ENCODE measurements at regions not wholly inside any gene's neighbourhood (a gene's known extent, or its start where the extent isn't known, plus 50 kb on each side); places are given as distances from the start of the nearest gene placed in this dataset.

DNA sequence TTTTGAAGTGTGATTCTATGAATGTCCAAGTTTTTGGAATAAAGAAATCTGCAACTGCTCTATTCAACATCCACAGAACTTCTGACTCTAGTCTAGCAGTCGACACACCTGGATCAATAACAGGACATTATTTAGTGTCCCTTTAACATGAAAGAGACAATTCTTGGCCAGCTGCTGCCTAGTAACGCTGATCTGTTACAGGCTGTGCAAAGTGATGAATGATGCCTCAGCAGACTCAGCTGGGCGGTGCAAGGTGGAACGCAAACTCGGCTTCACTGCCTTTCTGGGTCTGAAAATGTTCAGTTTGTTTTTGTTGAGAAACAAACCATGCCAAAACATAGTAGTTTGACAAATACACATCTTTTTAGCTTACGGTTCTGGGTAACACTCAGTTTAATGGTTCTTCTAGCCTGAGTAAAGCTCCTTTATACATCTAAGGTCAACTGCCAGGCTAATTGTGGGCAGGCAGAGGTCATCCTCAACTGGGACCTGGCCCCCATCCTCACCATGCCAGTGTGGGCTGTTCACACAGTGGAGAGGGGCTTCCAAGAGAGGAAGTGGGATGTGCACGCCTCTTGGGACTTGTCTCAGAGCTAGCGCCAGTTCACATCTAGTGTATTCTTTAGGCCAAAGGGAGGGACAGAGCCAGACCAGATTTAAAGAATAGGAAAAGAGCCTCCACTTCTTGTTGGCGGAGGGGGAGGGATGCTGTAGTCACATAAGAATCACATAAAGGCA is 879.7 kb downstream of the QKI start:
- no peak for DNase-seq (ENCODE audit: low read depth)

DNA sequence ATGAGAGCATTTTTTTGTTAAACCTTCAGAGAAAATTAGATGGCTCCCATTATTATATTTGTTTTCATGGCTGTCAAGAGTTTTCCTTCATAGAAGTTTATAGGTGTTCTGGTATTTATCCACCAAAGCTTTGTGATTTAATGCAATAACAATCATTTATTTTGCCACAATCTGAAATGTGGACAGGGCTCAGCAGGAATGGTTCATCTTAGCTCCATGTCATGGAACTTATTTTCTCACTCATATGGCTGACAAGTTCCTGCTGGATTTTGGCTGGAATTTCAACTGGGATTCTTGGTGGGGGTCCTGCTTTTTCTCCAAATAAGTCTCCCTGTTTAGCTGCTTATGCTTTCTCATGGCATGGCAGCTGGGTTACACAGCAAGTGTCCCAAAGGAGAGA is 876.7 kb downstream of the QKI start:
- no peak for DNase-seq (ENCODE audit: low read depth)

DNA sequence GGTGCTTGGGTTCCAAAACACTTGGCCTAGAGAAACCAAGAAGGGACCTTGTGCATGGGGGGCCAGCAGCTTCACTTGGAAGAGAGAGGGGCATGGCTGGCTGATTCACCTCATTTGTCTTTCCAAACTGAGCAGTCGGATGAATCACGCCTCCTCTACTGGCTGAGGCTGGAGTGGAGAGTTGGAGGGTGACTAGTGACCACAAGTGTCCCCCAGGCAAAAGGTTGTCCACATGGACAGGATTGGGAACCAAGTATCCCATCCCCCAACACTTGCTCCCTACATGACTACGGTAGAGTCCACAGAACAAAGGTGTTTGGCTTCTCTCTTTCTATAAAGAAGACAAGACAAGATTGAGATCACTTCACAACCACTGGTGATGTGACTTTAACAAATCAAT is 875.6 kb downstream of the QKI start:
- no peak for DNase-seq (ENCODE audit: low read depth)

DNA sequence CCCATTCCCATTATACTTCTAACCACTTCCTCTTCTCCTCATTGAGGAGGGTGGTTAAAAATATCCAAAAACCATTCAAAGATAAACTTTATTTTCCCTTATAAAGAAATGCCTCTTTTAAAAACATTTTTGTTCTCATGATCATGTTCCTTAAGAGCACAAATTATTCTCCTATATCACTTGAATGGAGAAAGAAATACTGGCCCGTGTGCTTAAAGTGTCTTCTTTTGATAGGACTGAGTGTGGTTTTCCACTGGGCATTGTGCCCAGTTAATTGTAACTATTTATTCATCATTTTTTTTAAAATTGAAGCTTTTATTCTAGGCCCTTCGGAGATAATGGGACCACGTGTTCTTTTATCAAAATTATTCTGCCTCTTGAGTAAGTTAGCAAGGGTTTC is 871.5 kb downstream of the QKI start:
- DNase-seq (ENCODE audit: low read depth): no peak

DNA sequence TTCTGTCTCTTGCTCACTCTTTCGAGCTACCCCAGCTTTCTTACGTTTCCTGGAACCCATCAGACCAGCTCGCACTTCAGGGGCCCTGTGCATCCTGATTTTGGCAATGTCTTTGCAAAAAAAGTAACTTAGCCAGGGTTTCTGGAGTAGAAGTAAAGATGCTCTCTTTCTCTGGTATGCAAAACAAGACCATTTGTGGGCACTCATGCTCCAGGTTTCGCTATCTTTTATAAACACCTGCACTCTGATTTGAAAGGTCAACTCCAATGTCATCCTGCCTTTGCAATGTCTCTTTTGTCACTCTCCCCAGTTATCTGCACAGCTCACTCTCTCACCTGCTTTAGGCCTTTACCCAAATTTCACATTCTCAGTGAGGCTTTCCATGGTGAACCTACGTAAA is 869.1 kb downstream of the QKI start:
- DNase-seq (ENCODE audit: low read depth): no peak

DNA sequence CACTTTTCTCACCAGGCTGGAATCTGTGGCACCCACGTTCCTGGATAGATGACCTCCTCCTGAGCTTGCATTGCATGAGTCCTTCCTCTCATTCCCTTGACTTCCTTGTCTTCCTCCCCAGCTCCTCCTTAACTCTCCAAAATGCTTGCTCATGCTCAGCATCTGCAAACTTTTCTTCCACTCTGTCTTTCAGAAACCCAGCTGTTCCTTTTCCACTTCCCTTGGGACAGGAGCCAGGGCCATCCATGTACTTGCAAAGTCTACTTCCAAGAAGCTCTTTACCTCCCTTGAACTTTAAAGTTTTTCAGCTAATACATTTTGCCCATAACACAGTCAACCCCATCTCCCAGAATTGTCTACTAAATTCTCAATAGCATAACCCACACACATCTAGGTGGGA is 861.7 kb downstream of the QKI start:
- no peak for DNase-seq (ENCODE audit: low read depth)

DNA sequence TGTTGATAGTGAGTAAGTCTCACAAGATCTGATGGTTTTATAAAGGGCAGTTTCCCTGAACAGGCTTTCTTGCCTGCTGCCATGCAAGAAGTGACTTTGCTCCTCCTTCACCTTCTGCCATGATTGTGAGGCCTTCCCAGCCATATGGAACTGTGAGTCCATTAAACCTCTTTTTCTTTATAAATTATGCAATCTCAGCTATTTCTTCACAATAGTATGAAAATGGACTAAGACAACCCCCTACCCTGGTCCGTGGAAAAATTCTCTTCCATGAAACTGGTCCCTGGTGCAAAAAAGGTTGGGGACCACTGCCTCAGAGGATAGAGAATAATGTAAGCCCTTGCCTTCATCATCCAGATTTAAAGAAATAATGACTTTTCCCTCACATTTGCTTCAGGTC is 861.3 kb downstream of the QKI start:
- no peak for DNase-seq (ENCODE audit: low read depth)

DNA sequence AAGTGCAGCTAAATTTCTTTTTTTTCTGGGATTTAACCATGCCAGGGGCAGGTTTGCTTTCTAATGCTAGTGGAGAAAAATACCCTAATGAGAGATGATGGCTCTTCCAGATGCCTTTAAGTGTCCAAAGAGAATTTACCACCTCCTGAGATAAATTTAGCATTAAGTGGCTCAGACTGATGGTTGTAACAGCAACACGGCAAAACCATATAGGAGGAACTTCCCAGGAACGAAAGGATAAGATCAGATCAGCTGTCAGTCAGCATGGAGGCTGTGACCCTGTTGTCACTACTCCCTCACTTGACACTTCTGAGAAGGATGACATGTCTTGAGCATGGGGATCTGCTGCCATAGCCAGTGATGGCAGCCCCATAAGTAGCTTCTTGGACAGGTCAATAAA is 860.0 kb downstream of the QKI start:
- DNase-seq (ENCODE audit: low read depth): no peak

DNA sequence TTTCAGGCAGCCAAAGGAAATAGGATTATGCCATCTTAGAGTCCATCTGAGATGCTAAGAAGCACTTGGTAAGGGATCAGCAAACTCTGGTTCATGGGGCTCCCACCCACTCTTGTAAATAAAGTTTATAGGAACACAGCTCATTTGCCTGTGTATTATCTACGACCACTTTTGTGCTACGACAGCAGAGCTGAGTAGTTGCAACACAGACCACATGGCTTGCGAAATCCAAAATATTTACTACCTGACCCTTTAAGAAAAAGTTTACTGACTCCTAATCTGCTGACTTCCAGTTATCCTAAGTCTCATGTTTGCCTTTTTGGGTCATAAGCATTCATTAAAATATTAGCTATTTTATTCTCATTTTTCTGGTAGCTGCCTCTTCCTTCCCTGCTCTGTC is 859.0 kb downstream of the QKI start:
- no peak for DNase-seq (ENCODE audit: low read depth)

DNA sequence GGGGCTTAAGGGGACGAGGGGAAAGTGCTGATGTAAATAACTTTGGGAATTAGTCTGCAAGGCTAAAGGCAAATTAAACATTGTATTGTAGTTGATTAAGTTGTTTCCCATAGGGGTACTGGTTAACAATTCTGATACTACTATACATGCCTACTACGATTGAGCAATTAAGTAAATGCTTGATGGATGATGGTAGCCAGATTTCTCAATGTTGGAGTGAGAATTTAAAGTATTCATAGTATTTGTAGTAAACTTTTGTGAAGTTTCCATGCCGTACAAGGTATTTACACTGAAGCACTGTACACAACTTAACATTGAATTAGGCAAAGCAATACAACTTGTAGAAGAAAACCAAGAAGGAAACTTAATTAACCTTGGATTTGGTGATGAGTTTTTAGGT is 852.3 kb downstream of the QKI start:
- no peak for DNase-seq (ENCODE audit: low read depth)

DNA sequence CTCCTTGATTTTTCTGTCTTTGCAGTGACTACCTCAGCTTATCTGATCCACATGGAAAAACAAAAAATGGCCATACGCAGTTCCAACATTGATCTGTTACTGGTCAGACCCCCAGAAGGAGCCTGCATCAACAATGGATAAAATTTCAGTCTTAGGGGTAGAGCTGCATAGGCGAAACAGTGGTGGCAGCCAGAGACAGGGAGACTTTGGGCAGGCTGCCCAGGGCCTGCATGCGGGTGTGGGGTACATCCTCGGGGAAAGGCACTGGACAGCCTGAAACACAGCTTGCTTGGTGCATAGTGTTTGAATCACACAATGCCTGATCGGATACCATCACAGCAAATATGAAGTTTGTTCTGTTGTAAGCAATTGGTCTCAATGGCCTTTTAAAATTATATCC is 847.8 kb downstream of the QKI start:
- no peak for DNase-seq (ENCODE audit: low read depth)

DNA sequence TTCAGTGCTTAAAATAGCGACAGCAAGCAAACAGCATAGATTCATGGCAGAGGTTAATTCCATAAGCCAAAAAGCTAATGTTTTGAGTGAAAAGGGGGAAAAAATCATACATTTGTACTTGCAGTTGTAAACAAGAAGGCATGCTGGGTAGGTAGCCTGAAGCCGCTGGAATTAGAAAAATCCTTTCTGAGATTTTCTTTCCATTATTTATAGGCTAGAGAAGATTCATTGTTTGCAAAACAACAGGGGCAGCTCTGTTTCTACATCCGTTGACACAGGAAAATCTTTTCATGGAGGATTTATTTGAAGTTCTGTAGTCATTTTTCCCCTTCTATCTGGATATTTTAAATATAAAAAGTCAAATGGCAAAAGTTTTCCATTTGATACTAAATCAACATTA is 843.9 kb downstream of the QKI start:
- DNase-seq (ENCODE audit: low read depth): no peak

DNA sequence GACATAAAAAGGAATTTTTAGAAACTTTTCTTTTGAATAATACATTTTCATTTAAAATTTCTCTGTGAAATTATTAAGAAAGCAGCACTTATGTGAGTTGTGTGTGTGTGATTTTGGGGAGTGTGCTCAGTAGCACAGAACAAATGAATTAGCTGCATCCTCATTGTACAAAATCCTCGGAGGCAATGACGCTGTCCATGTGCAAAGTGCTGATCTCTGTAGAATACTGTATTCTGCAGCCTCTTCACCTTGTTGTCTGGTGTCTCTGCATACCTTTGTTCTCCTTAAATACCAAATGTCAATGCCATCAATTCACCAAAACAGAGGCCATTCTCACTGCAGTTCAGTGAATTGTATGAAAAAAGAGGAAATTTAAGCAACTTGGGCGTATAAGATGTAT is 838.4 kb downstream of the QKI start:
- DNase-seq (ENCODE audit: low read depth): no peak

DNA sequence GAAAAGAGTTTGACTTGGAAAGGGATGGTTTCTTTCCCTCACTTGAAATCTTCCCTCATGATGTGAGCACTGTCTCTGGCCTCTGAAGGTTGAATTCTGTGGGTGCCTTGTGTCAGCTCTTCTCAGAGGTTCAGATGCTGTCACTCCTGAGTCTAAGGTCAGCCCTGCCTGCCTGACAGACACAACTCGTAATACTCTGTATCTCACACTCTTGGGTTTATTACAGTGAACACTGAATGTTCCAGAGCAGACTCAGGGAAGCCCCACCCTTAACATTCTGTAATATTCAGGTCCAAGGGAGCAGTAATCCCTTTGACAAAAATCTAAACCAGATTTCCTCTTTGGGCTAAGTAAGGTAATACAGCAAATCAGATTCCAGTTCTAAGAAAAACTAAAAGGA is 837.8 kb downstream of the QKI start:
- DNase-seq (ENCODE audit: low read depth): no peak

DNA sequence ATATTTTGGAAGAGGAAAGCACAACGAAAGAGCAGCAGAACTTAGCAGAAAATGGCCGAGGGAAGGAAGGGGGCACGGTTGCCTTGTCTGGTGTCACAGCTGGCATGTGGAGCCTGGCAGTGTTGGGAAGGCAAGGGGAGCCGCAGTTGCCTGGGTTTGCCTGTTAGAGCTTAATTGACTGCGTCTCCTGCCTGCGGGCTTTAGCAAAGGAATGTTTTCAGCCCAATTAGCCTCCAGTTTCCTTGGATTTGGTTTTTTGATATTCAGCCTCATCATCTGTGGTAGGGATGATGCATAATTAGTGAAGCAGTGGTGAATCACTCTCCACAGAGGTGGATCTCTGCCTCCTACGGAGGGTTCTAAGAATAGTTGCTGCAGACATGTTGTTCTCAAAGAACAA is 832.6 kb downstream of the QKI start:
- DNase-seq (ENCODE audit: low read depth): no peak

DNA sequence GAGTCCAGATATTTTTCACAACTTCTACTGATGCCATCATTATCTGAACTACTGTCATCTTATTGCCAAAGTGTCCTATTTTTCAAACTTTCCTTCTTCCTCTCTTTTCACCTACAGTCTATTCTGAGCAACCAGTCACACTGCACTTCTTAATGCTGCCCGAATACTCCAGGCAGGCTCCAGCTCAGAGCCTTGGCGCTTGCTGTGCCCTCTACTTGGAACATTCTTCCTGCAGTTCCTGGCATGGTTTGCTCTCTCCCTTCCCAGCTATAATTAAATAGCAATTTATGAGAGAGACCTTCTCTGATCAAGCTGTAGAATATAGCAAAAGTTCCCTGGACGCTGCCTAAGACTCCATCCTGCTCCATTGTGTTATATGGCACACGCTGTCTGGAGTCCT is 831.6 kb downstream of the QKI start:
- DNase-seq (ENCODE audit: low read depth): no peak

DNA sequence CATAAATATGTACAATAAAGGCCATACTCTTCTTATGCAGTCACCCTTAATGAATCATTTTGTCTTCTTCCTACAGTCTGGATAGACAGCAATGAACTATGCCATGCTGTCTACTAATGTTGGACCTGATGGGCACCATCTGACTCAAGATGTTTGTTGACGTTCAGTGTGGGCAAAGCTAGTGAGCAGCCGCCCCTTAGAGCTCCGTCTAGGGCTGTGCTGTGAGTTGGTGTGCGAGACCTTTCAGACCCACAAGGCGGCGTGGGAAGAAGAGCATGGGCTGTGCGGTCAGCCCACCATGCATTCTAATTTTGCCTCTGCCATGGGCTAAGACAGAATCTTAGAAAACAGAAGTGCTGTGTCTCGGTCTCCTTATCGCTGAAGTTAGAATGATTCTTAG is 829.4 kb downstream of the QKI start:
- no peak for DNase-seq (ENCODE audit: low read depth)

DNA sequence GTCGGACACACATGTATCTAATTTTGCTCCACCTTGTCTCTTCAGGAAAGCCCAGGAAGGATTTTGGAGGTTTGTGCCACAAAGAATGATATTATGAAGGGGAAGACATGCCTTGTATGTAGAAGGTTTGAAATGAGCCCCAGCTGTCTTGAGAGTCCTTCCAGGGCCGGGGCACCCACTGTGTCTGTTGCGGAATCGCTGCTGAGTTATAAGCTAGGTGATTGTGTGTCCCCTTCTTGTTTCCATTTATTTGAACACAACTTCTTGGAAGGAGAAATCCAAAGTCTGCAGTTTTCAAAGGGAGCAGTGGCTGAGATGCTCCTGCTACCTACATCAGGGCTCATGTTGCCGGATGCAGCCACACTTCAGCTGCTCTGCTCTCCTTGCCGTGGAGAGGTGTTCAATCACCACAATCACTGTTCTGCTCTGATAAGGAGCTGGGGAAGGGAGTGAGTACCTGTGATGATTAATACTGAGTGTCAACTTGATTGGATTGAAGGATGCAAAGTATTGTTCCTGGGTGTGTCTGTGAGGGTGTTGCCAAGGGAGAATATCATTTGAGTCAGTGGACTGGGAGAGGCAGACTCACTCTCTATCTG is 828.6 kb downstream of the QKI start:
- DNase-seq (ENCODE audit: low read depth): no peak

DNA sequence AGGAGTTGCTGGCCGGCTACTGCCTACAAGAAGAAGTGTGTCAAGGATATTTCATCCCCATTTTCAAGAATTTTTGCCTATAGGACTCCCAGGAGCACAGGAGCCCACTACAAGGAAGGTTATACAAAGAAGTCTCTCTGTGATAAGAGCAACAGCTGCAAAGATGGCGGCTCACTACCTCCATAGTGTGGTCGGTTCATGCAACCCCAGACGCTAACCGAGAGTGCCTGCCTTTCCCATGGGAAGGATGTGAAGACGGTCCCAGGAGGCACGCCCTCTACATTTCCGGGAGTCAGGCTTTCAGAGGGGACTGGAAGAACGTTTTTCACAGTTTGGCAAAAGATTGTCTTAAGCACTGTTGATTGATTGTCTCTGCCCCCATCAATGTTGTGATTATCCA is 816.3 kb downstream of the QKI start:
- DNase-seq (ENCODE audit: low read depth): no peak

DNA sequence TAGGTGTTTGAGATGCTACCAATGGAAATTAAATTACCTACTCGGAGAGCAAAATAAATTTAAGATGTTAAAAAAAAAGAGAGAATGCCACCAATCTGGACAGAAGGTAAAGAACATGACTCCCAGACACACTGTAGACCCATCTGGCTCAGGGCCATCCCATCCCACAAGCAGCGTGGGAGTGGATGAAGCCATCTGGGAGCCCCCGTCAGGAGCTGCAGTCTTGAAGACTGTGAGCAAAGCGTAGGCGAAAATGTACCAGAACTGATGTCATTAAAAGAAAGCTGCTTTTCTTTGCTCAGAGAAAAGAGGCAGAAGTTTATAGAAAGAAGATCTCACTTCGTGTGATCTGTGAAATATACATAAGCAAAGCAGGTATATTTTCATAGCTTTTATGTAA is 815.7 kb downstream of the QKI start:
- no peak for DNase-seq (ENCODE audit: low read depth)

DNA sequence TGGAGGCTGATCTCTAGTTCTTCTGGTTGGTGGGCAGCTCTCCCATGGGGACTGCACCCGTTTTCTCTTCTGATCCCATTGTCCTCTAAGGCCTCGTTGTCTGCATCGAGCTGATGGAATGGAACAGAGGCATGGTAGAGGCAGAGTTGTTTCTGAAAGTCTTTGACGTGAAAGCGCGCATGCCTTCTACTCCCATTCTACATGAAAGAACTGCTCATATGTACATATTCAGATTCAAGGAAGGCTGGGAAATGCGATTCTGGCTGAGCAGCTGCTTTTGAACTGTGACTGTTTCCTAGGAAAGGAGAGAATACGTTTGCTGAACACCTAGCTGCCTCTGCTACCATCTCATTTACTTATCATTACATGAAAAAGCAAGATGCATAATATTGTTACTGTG is 815.2 kb downstream of the QKI start:
- no peak for DNase-seq (ENCODE audit: low read depth)

DNA sequence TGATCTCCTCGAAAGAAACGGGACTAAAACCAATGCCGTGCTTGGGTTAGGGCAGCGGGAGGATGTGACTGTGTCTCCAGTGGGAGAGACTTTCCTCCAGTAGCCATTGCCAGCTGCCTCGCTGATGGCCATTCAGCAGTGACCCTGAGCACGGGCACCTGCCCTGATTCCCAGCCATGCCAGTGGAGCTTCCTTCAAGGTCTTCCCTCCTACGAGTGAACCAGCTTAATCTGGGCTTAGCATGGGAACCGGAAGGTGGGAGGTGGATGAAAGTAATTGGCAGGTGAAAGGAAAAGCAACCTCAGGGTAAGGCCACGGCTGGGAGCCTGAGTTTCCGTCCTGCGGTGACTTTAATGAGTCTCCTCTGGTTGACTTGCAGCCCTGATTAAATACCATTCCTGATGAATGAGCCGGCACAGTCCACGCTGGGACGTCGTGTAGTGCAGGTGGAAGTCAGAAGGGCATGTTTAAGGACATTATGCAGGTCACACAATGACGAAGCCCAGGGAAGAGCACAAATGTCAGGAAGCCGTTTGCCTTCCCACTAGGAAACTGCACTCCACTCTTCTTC is 813.5 kb downstream of the QKI start:
- DNase-seq (ENCODE audit: low read depth): no peak

DNA sequence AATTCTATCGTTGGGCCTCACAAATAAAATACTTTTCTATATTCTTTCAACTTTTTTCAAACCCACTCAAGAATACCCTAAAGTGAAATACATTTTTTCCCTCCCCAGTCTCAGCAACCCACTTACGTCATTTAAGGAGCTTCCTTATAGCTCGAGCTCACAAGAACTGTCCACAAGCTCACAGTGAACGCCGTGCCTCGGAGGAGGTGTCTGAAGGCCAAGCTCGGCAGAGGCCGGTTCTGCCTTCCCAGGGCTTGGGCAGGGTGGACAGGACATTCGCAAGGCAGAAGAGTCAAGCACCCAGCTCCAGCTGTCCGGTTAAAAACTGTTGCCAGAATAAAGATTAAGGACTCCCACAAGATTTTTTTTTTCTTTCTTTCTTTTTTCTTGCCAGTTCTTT is 802.3 kb downstream of the QKI start:
- DNase-seq (ENCODE audit: low read depth): no peak

DNA sequence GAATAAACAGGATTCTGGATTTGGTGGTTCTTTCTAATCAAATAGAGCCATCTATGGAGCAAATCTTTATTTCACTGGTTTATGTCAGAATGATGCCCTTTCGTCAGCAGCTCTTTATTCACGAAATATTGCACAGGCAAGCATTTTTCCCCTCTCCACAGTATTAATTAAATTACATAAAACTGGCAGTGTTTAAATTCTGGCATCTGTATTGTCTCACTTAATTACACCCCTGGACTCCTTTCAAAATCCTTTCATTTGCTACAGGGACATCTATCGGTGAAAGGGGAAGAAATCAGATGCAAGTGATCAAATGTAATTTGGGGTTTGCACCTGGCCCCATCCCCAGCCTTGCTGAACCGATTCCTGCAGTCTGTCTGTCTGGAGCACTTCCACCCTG is 801.9 kb downstream of the QKI start:
- no peak for DNase-seq (ENCODE audit: low read depth)
